ENCODE measurements at regions not wholly inside any gene's neighbourhood (a gene's known extent, or its start where the extent isn't known, plus 50 kb on each side); places are given as distances from the start of the nearest gene placed in this dataset.

GRCh38 chr11:95508219-95508890, 277.4 kb upstream of the SESN3 start:
- no peak for DNase-seq

- no peak for DNase-seq
These were observed 276.8 kb upstream of the SESN3 start for GRCh38 chr11:95507794-95508193.

DNA sequence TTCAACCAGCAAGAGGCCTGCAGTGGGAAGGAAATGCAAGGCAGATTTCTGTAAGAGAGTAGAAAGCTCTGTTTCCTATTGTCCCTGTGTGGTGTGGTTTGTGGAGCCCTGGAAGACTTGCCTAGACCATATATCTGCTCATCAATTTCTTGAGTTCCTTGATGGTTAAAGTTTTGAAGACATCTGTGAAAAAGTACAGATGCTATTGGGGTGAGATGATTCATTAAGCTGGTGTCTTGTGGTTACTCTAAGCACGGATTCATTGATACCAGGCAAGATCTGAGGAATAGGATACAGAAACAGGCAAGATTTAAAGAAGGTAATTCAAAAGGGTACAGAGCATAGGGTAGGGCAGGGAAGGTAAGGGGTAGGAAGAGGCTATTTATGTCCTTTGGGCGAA, 275.8 kb upstream of the SESN3 start:
- no peak for DNase-seq

DNA sequence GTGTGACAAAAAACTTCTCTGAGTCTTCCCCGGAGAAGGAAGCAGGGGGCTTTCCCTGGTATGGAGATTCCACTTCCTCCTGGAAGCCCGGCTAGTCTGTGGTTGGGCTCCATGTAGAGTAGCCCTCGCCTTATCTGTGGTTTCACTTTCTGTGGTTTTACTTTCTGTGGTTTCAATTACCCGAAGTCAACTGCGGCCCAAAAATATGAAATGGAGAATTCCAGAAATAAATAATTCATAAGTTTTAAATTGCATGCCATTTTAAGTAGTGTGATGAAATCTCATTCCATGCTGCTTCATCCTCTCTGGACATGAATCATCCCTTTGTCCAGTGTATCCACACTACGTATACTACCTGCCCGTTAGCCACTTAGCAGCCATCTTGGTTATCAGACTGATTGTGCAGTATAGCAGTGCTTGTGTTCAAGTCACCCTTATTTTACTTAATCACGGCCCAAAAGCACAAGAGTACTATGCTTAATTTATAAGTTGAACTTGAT, 275.0 kb upstream of the SESN3 start:
- DNase-seq: no peak

GRCh38 chr11:95503047-95503446, 272.0 kb upstream of the SESN3 start:
- DNase-seq: no peak

DNA sequence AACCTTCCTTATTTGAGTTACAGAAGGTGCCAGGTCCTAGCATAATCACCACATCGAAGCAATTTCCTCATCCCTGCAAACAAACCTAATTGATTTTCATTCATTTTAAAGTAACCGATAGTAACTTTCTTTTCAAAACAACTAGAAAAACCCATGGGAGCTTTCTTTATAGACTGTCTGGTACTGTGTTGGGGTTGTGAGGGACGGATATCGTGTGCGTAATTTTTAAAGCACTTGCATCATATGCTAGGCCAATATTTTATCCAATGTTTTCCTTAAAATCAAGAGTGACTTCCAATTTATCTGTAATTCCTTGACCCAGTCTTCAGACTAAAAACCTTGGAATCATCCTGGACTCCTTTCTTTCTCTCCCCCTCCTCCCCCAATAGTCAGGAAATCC, 271.5 kb upstream of the SESN3 start:
- DNase-seq: no peak

- DNase-seq: no peak
These were observed 270.8 kb upstream of the SESN3 start for GRCh38 chr11:95501761-95502266.

- DNase-seq: no peak
These were observed 269.5 kb upstream of the SESN3 start for GRCh38 chr11:95500466-95500865.

DNA sequence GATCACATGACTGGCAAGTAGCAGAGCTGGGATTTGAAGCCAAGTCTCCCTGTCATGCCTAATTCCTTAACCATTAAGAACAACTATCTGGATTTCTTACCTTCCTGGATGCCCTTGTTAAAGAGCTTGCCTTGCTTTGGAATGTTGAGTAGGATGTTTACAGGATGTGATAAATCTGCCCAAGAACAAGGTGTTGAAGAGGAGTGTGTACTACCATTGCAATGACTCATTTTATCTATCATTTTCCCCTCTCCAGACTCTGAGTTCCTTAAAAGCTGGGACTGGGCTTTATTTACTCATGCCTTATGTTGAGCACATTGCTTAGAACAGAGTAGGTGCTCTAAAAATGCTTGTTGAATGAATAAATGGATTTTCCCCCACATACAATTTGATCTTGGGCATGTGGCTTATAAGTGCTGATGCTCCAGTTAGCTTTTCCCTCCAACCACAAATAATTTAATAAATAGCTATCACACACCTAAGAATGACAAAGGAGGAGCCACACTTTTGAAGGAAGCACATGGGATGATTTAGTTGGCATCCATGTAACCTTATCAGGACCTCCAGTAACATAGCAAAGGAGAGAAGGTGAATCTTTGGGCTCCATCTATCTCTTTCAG, 268.6 kb upstream of the SESN3 start:
- no peak for DNase-seq

DNA sequence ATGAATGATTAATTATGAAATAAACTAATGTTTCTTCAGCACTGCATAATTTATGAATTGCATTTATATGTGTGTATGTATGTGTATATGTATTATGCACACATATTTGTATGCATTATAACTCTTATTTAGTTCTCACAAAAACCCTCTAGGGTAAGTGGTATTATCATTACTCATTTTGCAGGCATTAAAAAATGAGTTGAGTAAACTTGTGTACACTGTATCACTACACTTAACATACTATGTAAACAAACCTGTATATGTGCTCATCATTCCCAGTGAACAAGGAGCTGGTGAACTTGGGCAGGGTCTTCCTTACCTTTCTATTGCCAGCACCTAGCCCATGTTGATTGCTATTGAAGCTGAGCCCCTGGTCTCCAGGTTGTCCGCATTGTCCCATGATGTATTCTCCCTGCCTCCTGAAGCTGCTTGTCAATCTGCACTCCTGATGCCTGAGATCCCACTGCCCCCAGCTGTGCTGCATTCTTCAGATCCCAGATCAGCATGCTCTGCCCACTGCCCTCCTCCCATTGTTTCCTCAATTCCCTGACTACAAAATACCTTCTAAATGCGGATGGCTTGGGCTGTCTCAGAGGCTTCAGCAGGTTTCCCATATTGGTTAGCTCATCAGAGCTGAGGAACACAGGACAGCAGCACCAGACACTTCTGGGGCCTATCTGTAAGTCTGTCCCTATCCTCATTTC, 267.9 kb upstream of the SESN3 start:
- DNase-seq: no peak

DNA sequence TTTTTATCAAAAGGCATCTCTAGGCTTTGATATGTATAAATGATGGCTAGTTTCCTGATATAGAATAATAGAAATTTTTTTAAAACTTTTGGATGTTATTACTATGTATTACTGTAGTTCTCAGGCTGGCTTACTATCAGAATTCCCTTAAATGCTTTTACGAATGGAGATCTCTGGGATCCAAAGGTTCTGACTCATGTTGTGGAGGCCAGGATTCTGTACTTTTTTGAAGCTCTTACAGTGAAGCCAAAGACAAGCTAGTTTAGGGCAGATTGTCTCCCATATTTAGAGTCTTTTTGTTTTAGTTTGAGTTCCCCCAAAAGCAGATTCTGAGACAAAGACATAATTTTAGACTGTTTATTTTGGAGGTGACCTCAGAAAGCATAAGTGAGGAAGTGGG, 265.9 kb upstream of the SESN3 start:
- DNase-seq: no peak

- DNase-seq: no peak
These were observed 264.7 kb upstream of the SESN3 start for GRCh38 chr11:95495706-95496105.

GRCh38 chr11:95494856-95495255, 263.9 kb upstream of the SESN3 start:
- DNase-seq: no peak

DNA sequence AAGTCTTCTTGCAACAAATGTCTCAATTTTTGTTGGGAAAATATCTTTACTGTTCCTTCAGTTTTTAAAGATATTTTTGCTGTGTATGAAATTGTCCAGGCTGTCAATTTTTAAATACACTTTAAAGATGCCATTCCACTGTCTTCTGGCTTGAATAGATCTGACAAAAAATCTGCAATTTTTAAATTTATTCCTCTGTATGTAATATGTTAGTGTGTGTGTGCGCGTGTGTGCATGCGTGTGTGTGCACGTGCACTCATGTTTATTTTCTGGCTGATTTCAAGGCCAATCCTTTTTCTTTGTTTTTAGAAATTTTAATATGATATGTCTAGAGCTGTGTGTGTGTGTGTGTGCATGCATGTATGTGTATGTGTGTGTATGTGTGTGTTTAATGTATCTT, 263.2 kb upstream of the SESN3 start:
- no peak for DNase-seq

GRCh38 chr11:95490625-95491024, 259.6 kb upstream of the SESN3 start:
- no peak for DNase-seq

DNA sequence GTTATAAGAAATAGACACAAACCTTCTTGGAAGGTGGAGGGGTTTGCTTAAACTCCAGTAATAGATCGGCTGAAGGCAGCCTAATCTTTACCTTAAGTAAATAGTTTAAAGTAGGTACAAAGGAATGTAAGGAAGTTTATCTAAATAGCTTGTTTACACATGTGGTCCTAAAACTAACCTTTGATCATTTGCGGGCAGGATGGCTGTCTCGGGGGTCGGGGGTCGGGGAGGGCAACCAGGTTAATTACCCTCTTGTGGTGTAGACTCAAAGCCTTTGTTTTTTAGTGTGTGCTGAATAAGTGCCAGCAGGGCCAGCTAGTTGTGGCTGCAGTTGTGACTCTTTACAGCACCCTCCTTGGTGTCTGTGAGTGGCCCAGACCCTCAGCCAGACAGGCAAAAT, 256.9 kb upstream of the SESN3 start:
- DNase-seq: no peak

DNA sequence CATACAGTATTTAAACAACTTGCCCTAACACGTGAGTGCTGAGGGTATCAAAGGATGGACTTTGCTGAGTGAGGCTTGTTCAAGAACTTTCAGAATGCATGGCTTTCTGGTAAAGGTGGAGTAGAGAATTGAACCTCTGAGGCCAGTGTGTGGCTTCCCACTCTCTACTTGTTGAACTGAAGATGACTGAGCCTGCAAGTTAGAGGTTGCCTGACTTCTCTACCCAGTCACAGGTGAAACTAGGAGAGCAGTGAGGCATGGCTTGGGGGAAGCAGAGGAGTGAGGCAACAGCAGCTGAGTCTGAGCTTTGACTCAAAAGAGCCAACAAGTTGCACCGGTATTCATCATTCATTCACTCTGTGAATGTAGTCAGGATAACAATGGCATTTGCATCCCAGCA, 256.4 kb upstream of the SESN3 start:
- DNase-seq: no peak

- DNase-seq: no peak
These were observed 256.0 kb upstream of the SESN3 start for GRCh38 chr11:95486979-95487378.

GRCh38 chr11:95486466-95486865, 255.5 kb upstream of the SESN3 start:
- no peak for DNase-seq

DNA sequence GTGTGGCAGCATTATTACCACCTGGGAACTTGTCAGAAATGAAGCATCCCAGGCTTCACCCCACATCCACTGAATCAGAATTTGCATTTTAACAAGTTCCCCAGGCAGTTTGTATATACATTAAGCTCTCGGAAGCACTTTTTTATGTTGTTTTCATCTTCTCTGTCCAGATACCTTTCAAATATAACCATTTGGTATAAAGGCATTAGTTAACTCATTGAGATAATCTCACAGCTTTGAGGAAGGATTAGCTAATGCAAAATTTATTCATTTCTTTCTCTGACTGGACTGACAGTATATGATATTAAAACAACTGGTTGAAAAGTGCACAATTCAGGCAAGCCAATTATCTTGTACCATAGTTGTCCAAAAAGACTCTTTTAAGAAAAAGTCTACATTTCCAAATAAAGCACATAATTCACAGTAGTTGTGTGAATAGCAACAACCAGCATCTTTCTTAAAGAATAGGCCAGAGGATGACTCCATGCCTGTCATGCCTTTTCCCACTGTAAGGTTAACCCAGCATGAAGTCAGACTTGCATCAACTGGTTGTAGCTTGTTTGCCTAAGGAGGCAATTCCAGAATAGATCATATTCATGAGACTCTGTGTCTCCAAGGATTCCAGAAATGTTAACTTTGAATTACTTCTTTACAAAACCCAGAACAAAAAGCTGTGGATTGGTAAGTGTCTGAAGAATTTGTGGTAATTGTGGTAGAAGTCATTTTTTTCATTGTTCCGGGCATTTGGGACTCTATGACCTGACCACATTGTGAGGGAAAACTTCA, 254.3 kb upstream of the SESN3 start:
- DNase-seq: no peak

DNA sequence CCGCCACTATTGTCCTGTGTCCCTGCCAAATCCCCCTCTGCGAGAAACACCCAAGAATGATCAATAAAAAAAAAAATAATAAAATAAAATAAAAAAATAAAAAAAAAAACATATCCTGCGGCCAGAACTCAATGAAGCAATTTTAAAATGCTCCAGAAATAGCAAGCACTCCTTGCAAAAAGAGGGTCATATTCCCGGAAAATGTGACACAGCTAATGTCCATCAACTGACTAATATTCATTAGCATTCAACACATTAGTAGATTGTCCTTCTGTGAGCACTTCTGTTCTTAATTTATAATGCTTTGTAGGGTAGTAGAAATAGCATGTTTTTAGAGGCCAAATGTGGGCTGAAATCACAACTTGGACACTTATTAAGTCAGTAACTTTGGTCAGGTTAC, 252.3 kb upstream of the SESN3 start:
- DNase-seq: no peak

GRCh38 chr11:95478003-95478402, 247.0 kb upstream of the SESN3 start:
- no peak for DNase-seq

DNA sequence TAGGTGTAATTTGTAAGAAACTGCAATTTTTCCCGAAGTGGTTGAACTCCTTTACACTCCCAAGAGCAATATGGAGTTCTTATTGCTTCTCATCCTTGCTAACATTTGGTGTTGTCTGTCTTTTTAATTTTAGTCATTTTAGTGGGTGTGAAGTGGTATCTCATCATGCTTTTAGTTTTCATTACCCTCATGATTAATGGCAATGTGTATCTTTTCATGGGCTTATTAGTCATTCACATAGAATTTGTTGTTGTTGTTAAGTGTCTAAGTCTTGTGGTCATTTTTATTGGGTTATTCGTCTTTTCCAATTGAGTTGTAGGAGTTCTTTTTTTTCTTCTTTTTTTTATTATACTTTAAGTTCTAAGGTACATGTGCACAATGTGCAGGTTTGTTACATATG, 238.3 kb upstream of the SESN3 start:
- DNase-seq: no peak

All from stimulated activated CD4-positive, alpha-beta T cell treated with anti-CD3 and anti-CD28 coated beads, Interleukin-15, amount 100 ng/mL, for 24 hours (primary cell).